ENCODE measurements at regions not wholly inside any gene's neighbourhood (a gene's known extent, or its start where the extent isn't known, plus 50 kb on each side); places are given as distances from the start of the nearest gene placed in this dataset.

GRCh38 chr10:29960261-29960660, 99.1 kb downstream of the JCAD start:
- Histone ChIP-seq H3K56ac (ENCODE audit: insufficient read length, low read depth, low read length) (no peak overlapping the region), H2BK12ac (ENCODE audit: insufficient read length, low read depth, low read length) (no peak overlapping the region), H3K23me2 (ENCODE audit: insufficient read length, low read depth, low read length, poor library complexity, severe bottlenecking) (no peaks in the 10 kb centered on the region), H3K4me2 (ENCODE audit: insufficient read depth, insufficient read length, low read length) (no peak overlapping the region), H3K9ac (ENCODE audit: extremely low read depth, insufficient read length, low read length) (no peak overlapping the region), H4K5ac (ENCODE audit: insufficient read length, low read depth, low read length) (no peak overlapping the region), H2AK5ac (ENCODE audit: insufficient read length, low read length) (no peak overlapping the region), H4K91ac (ENCODE audit: insufficient read length, low read depth, low read length) (no peak overlapping the region), H3K23ac (ENCODE audit: insufficient read length, low read depth, low read length) (no peak overlapping the region), H3K79me1 (ENCODE audit: insufficient read depth, low read depth, low read length, poor library complexity, severe bottlenecking) (no peaks in the 10 kb centered on the region), H2BK120ac (ENCODE audit: low read depth, low read length, poor library complexity, severe bottlenecking) (no peak overlapping the region), H2BK5ac (ENCODE audit: insufficient read length, low read length) (no peak overlapping the region), H2BK15ac (ENCODE audit: low read depth, low read length) (no peak overlapping the region), H2AFZ (ENCODE audit: low read length) (no peak overlapping the region), H3K27ac (ENCODE audit: insufficient read length, low read depth, low read length) (no peak overlapping the region), H3K79me2 (ENCODE audit: insufficient read depth, low read length) (no peaks in the 10 kb centered on the region), H3T11ph (ENCODE audit: low read length) (no peak overlapping the region), H3K4me1 (ENCODE audit: insufficient read depth, low read length) (no peaks in the 10 kb centered on the region), H2BK20ac (ENCODE audit: low read depth, low read length, poor library complexity, severe bottlenecking) (no peak overlapping the region), H3K27me3 (ENCODE audit: insufficient read depth, low read length) (no peaks in the 10 kb centered on the region), H3K4ac (ENCODE audit: low read depth, low read length) (no peak overlapping the region), H3K18ac (ENCODE audit: insufficient read length, low read depth, low read length) (no peak overlapping the region), H4K20me1 (ENCODE audit: control insufficient read depth, insufficient read depth, insufficient read length) (no peaks in the 10 kb centered on the region), H4K8ac (replicated peaks; ENCODE audit: insufficient read length, low read depth, low read length) (no peak overlapping the region), H3K9me3 (ENCODE audit: control insufficient read depth, low read depth, low read length) (no peaks in the 10 kb centered on the region), H3K14ac (ENCODE audit: insufficient read depth, low read length) (no peak overlapping the region)
- Mint-ChIP-seq H3K4me1 (peaks cover 0 to 8% of the 10 kb centered on the region in 2 experiments; a peak in 2 of 4 replicates), H3K27me3 (ENCODE audit: low read depth) (peaks cover 1% of the 10 kb centered on the region), H3K4me3 (no peak overlapping the region; a peak in 1 of 5 replicates), H3K36me3 (ENCODE audit: insufficient read depth in 1 of 3, low read depth in 3 of 3) (no peaks in the 10 kb centered on the region), H3K27ac (no peak overlapping the region), H3K9me3 (peaks cover 0 to 2% of the 10 kb centered on the region in 2 experiments; a peak in 1 of 5 replicates)
- WGBS (ENCODE audit: extremely low coverage, insufficient read length, low lambda C conversion rate): no CpG with 5 or more reads among the region's 3 CpGs
- DNase-seq: no peak
- no peak for TF ChIP-seq CTCF (conservative IDR thresholded peaks at IDR 0.05)
